Neural progenitor cell (in vitro differentiated cells): ENCODE measurements at regions not wholly inside any gene's neighbourhood (a gene's known extent, or its start where the extent isn't known, plus 50 kb on each side); places are given as distances from the start of the nearest gene placed in this dataset.

Experiments used
- EZH2 ChIP-seq: fragments of 200-600 bp; sonication (generic); IDR thresholded peaks from 2 replicates; pipeline ENCODE4 v1.6.1; 2017; ENCODE audit warnings: antibody characterized with exemption, mild to moderate bottlenecking, moderate library complexity
- TF ChIP-seq, protein P1 (sequence below): fragments of 200-600 bp; sonication (generic); IDR thresholded peaks from 2 replicates; pipeline ENCODE4 v1.5.1; 2017; ENCODE audit warnings: antibody characterized with exemption, mild to moderate bottlenecking

- TF ChIP-seq, protein P1, sequence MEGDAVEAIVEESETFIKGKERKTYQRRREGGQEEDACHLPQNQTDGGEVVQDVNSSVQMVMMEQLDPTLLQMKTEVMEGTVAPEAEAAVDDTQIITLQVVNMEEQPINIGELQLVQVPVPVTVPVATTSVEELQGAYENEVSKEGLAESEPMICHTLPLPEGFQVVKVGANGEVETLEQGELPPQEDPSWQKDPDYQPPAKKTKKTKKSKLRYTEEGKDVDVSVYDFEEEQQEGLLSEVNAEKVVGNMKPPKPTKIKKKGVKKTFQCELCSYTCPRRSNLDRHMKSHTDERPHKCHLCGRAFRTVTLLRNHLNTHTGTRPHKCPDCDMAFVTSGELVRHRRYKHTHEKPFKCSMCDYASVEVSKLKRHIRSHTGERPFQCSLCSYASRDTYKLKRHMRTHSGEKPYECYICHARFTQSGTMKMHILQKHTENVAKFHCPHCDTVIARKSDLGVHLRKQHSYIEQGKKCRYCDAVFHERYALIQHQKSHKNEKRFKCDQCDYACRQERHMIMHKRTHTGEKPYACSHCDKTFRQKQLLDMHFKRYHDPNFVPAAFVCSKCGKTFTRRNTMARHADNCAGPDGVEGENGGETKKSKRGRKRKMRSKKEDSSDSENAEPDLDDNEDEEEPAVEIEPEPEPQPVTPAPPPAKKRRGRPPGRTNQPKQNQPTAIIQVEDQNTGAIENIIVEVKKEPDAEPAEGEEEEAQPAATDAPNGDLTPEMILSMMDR: no peak
- TF ChIP-seq EZH2: no peak
These were observed 491.3 kb downstream of the GLRX3 start for GRCh38 chr10:130627346-130628045.
